ENCODE measurements at regions not wholly inside any gene's neighbourhood (a gene's known extent, or its start where the extent isn't known, plus 50 kb on each side); places are given as distances from the start of the nearest gene placed in this dataset.

- no peak for DNase-seq (ENCODE audit: low spot score)
- Mint-ChIP-seq H3K4me3 (ENCODE audit: unreplicated experiment) (no peak overlapping the region), H3K9me3 (ENCODE audit: unreplicated experiment) (no peaks in the 10 kb centered on the region), H3K27ac (ENCODE audit: unreplicated experiment) (no peak overlapping the region), H3K27me3 (ENCODE audit: unreplicated experiment) (peaks cover 4% of the 10 kb centered on the region), H3K36me3 (ENCODE audit: low read depth, unreplicated experiment) (peaks cover 11% of the 10 kb centered on the region), H3K4me1 (ENCODE audit: unreplicated experiment) (no peaks in the 10 kb centered on the region)
- no peak for TF ChIP-seq CTCF (IDR thresholded peaks at IDR 0.05; ENCODE audit: unreplicated experiment)
Measured at GRCh38 chr6:144678844-144679243, 393.7 kb downstream of the UTRN start.

- Mint-ChIP-seq H3K4me3 (ENCODE audit: unreplicated experiment) (no peak overlapping the region), H3K36me3 (ENCODE audit: low read depth, unreplicated experiment) (peaks cover 11% of the 10 kb centered on the region)
- no peak for TF ChIP-seq CTCF (IDR thresholded peaks at IDR 0.05; ENCODE audit: unreplicated experiment)
Measured at GRCh38 chr6:144681334-144681733, 396.2 kb downstream of the UTRN start.

GRCh38 chr6:144683216-144684070, 398.3 kb downstream of the UTRN start:
- no peak for TF ChIP-seq CTCF (IDR thresholded peaks at IDR 0.05; ENCODE audit: unreplicated experiment)
- H3K27me3 Mint-ChIP-seq (ENCODE audit: unreplicated experiment), result peaks cover 4% of the 10 kb centered on the region
- H3K36me3 Mint-ChIP-seq (ENCODE audit: low read depth, unreplicated experiment), result peaks cover 11% of the 10 kb centered on the region
- H3K4me1 Mint-ChIP-seq (ENCODE audit: unreplicated experiment), result no peaks in the 10 kb centered on the region
- no peaks in the 10 kb centered on the region for H3K9me3 Mint-ChIP-seq (ENCODE audit: unreplicated experiment)
- H3K27ac Mint-ChIP-seq (ENCODE audit: unreplicated experiment), result no peak overlapping the region
- no peak overlapping the region for H3K4me3 Mint-ChIP-seq (ENCODE audit: unreplicated experiment)
- no peak for DNase-seq (ENCODE audit: low spot score)

More at GRCh38 chr6:144681334-144681733, 396.2 kb downstream of the UTRN start:
- Mint-ChIP-seq H3K27ac (ENCODE audit: unreplicated experiment) (no peak overlapping the region), H3K4me1 (ENCODE audit: unreplicated experiment) (no peaks in the 10 kb centered on the region), H3K9me3 (ENCODE audit: unreplicated experiment) (no peaks in the 10 kb centered on the region), H3K27me3 (ENCODE audit: unreplicated experiment) (peaks cover 4% of the 10 kb centered on the region)
- no peak for DNase-seq (ENCODE audit: low spot score)

GRCh38 chr6:144688713-144689112, 403.6 kb downstream of the UTRN start:
- Mint-ChIP-seq H3K9me3 (ENCODE audit: unreplicated experiment) (no peaks in the 10 kb centered on the region), H3K27ac (ENCODE audit: unreplicated experiment) (no peak overlapping the region), H3K4me1 (ENCODE audit: unreplicated experiment) (no peaks in the 10 kb centered on the region), H3K27me3 (ENCODE audit: unreplicated experiment) (peaks cover 3% of the 10 kb centered on the region), H3K4me3 (ENCODE audit: unreplicated experiment) (no peak overlapping the region), H3K36me3 (ENCODE audit: low read depth, unreplicated experiment) (peaks cover 9% of the 10 kb centered on the region)
- TF ChIP-seq CTCF (IDR thresholded peaks at IDR 0.05; ENCODE audit: unreplicated experiment), result no peak
- no peak for DNase-seq (ENCODE audit: low spot score)

- H3K4me3 Mint-ChIP-seq (ENCODE audit: unreplicated experiment), result no peak overlapping the region
- no peak for TF ChIP-seq CTCF (IDR thresholded peaks at IDR 0.05; ENCODE audit: unreplicated experiment)
- no peak overlapping the region for H3K27ac Mint-ChIP-seq (ENCODE audit: unreplicated experiment)
- no peaks in the 10 kb centered on the region for H3K9me3 Mint-ChIP-seq (ENCODE audit: unreplicated experiment)
- no peaks in the 10 kb centered on the region for H3K4me1 Mint-ChIP-seq (ENCODE audit: unreplicated experiment)
- H3K27me3 Mint-ChIP-seq (ENCODE audit: unreplicated experiment), result peaks cover 3% of the 10 kb centered on the region
- no peak for DNase-seq (ENCODE audit: low spot score)
- peaks cover 9% of the 10 kb centered on the region for H3K36me3 Mint-ChIP-seq (ENCODE audit: low read depth, unreplicated experiment)
Measured at GRCh38 chr6:144689503-144690040, 404.4 kb downstream of the UTRN start.

Data from endothelial cell (in vitro differentiated cells).